ENCODE measurements at regions not wholly inside any gene's neighbourhood (a gene's known extent, or its start where the extent isn't known, plus 50 kb on each side); places are given as distances from the start of the nearest gene placed in this dataset.

GRCh38 chr17:69717214-69717613 is 302.7 kb downstream of the MAP2K6 start:
- no peak for TF ChIP-seq POLR2AphosphoS5 (IDR thresholded peaks at IDR 0.05; ENCODE audit: borderline replicate concordance, low read depth, low read length)
- TF ChIP-seq EZH2 (IDR thresholded peaks at IDR 0.05), result no peak
- no peak for TF ChIP-seq FOXP2 (optimal IDR thresholded peaks at IDR 0.05; ENCODE audit: control extremely low read depth, extremely low read length, insufficient read depth)
